Colonic mucosa (tissue), 4 donors: ENCODE measurements at regions not wholly inside any gene's neighbourhood (a gene's known extent, or its start where the extent isn't known, plus 50 kb on each side); places are given as distances from the start of the nearest gene placed in this dataset.

ENCODE experiments used
- DNase-seq: peaks from one replicate; pipeline ENCODE4 v3.0.0-alpha.2; 2020
- H3K27ac ChIP-seq: fragments of 200-600 bp; one replicate; pipeline ENCODE4 v1.8.0; 2021
- H3K27me3 ChIP-seq: fragments of 200-600 bp; one replicate; pipeline ENCODE4 v1.8.0; 2021
- H3K36me3 ChIP-seq: fragments of 200-600 bp; one replicate; pipeline ENCODE4 v1.8.0; 2021
- H3K4me1 ChIP-seq: fragments of 200-600 bp; one replicate; pipeline ENCODE4 v1.8.0; 2021; ENCODE audit warnings: mild to moderate bottlenecking
- H3K4me3 ChIP-seq: fragments of 200-600 bp; one replicate; pipeline ENCODE4 v1.8.0; 2021
- H3K9ac ChIP-seq, 2 donors: one replicate each; pipeline ENCODE4 v1.7.0; 2013; ENCODE audit warnings: control low read depth in 2 of 2, low read depth in 2 of 2, low read length in 2 of 2
- H3K9me3 ChIP-seq: fragments of 200-600 bp; one replicate; pipeline ENCODE4 v1.8.0; 2021
- CTCF ChIP-seq: fragments of 200-600 bp; IDR thresholded peaks from one replicate; pipeline ENCODE4 v1.8.0; 2022; ENCODE audit warnings: antibody characterized with exemption, mild to moderate bottlenecking
- intact Hi-C: fragments of 100-400 bp; cut with DNase I; formaldehyde crosslinking; loops from one replicate; pipeline ENCODE4 v1.14.1; 2022
- donor health status: healthy.
- donor health status: DM: no; HTN: no; CAD: no.
- donor health status: DM: no; HTN: no; CAD: no.

- no peaks in the 10 kb centered on the region for H3K4me1 ChIP-seq
- no peak overlapping the region for H3K4me3 ChIP-seq
- H3K27ac ChIP-seq: no peak overlapping the region
- no peaks in the 10 kb centered on the region for H3K27me3 ChIP-seq
- no peaks in the 10 kb centered on the region for H3K9me3 ChIP-seq
- DNase-seq: no peak
- no peak for TF ChIP-seq CTCF
- intact Hi-C loops: no loop called here
- no peak overlapping the region for H3K9ac ChIP-seq
- no peaks in the 10 kb centered on the region for H3K36me3 ChIP-seq
These were observed 186.3 kb upstream of the TMTC4 start for GRCh38 chr13:100860866-100861265.

- H3K9me3 ChIP-seq: no peaks in the 10 kb centered on the region
- no peaks in the 10 kb centered on the region for H3K4me1 ChIP-seq
- H3K27ac ChIP-seq: no peak overlapping the region
- no peak for DNase-seq
- no peak overlapping the region for H3K4me3 ChIP-seq
- H3K27me3 ChIP-seq: no peaks in the 10 kb centered on the region
- no peaks in the 10 kb centered on the region for H3K36me3 ChIP-seq
- intact Hi-C loops: no loop called here
- TF ChIP-seq CTCF: no peak
- no peak overlapping the region for H3K9ac ChIP-seq
These were observed 185.3 kb upstream of the TMTC4 start for GRCh38 chr13:100859861-100860260.

- intact Hi-C loops: no loop called here
- Histone ChIP-seq H3K9ac (no peak overlapping the region), H3K9me3 (no peaks in the 10 kb centered on the region), H3K4me3 (no peak overlapping the region), H3K36me3 (no peaks in the 10 kb centered on the region), H3K27ac (no peak overlapping the region), H3K27me3 (no peaks in the 10 kb centered on the region), H3K4me1 (no peaks in the 10 kb centered on the region)
- no peak for TF ChIP-seq CTCF
- no peak for DNase-seq
These were observed 180.6 kb upstream of the TMTC4 start for GRCh38 chr13:100855151-100855550.

- TF ChIP-seq CTCF: no peak
- H3K9ac ChIP-seq: no peak overlapping the region
- no peaks in the 10 kb centered on the region for H3K4me1 ChIP-seq
- no peak overlapping the region for H3K27ac ChIP-seq
- intact Hi-C loops: no loop called here
- H3K4me3 ChIP-seq: no peak overlapping the region
- no peaks in the 10 kb centered on the region for H3K9me3 ChIP-seq
- H3K27me3 ChIP-seq: no peaks in the 10 kb centered on the region
- H3K36me3 ChIP-seq: no peaks in the 10 kb centered on the region
- no peak for DNase-seq
These were observed 179.4 kb upstream of the TMTC4 start for GRCh38 chr13:100854006-100854405.

GRCh38 chr13:100853434-100853833, 178.8 kb upstream of the TMTC4 start:
- Histone ChIP-seq H3K9ac (no peak overlapping the region), H3K27ac (no peak overlapping the region), H3K27me3 (no peaks in the 10 kb centered on the region), H3K9me3 (no peaks in the 10 kb centered on the region), H3K4me1 (no peaks in the 10 kb centered on the region), H3K4me3 (no peak overlapping the region), H3K36me3 (no peaks in the 10 kb centered on the region)
- DNase-seq: no peak
- intact Hi-C loops: no loop called here
- no peak for TF ChIP-seq CTCF

GRCh38 chr13:100852146-100852545, 177.6 kb upstream of the TMTC4 start:
- intact Hi-C loops: no loop called here
- no peak for TF ChIP-seq CTCF
- H3K27me3 ChIP-seq: no peaks in the 10 kb centered on the region
- H3K27ac ChIP-seq: no peak overlapping the region
- no peaks in the 10 kb centered on the region for H3K36me3 ChIP-seq
- no peaks in the 10 kb centered on the region for H3K9me3 ChIP-seq
- H3K4me1 ChIP-seq: no peaks in the 10 kb centered on the region
- DNase-seq: no peak
- H3K9ac ChIP-seq: no peak overlapping the region
- H3K4me3 ChIP-seq: no peak overlapping the region
